Body of pancreas (tissue), 4 donors: ENCODE measurements at regions not wholly inside any gene's neighbourhood (a gene's known extent, or its start where the extent isn't known, plus 50 kb on each side); places are given as distances from the start of the nearest gene placed in this dataset.

ENCODE experiments used
- POLR2A ChIP-seq, 3 donors: fragments of 450-650 bp; IDR thresholded peaks; one replicate each; pipeline ENCODE4 v1.6.1; 2016; ENCODE audit warnings: antibody characterized with exemption in 3 of 3, mild to moderate bottlenecking in 2 of 3
- TF ChIP-seq, protein P1 (sequence below), 7 experiments: fragments of 450-650 bp in 4 of 7; fragments of 200-600 bp in 3 of 7; sonication (generic) in 3 of 7; IDR thresholded peaks; one replicate each; pipeline ENCODE4 v1.5.1; 2016 to 2019; ENCODE audit warnings: antibody characterized with exemption in 7 of 7

DNA sequence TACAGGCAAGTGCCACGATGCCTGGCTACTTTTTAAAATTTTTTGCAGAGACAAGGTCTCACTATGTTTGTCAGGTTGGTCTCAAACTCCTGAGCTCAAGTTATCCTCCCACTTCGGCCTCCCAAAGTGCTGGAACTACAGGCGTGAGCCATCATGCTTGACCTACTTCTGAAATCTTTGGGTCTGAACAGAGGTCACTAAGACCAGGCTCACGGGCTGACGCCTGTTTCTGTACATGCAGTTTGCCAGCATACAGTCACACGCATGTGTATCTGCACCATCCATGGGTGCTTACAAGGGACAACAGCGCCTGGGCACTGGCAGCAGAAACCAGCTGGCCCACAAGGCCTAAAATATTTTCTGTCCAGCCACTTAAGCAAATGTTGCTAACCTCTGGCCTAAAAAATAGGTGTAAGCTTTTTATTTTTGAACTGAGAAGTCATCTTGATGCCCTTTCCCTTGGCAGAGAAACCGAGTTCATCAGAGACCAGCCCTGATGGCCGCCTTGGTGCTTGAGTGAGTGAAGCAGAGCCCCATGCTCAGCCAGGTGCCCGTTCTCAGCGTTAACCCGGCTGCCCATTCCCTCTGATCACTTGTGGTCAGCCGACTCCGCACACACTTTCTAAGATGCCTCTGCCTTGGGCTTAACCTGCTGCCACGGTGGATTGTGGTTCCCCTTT, 425.2 kb downstream of the OCA2 start:
- TF ChIP-seq, protein P1, sequence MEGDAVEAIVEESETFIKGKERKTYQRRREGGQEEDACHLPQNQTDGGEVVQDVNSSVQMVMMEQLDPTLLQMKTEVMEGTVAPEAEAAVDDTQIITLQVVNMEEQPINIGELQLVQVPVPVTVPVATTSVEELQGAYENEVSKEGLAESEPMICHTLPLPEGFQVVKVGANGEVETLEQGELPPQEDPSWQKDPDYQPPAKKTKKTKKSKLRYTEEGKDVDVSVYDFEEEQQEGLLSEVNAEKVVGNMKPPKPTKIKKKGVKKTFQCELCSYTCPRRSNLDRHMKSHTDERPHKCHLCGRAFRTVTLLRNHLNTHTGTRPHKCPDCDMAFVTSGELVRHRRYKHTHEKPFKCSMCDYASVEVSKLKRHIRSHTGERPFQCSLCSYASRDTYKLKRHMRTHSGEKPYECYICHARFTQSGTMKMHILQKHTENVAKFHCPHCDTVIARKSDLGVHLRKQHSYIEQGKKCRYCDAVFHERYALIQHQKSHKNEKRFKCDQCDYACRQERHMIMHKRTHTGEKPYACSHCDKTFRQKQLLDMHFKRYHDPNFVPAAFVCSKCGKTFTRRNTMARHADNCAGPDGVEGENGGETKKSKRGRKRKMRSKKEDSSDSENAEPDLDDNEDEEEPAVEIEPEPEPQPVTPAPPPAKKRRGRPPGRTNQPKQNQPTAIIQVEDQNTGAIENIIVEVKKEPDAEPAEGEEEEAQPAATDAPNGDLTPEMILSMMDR (IDR thresholded peaks at IDR 0.05) = no peak
- no peak for TF ChIP-seq POLR2A (IDR thresholded peaks at IDR 0.05)
